HepG2 (cell line): ENCODE measurements at regions not wholly inside any gene's neighbourhood (a gene's known extent, or its start where the extent isn't known, plus 50 kb on each side); places are given as distances from the start of the nearest gene placed in this dataset.

Experiments
- ATAC-seq: fragments of 200-7000 bp; cut with Tn5 transposase; 3 replicates; pipeline ENCODE4 v1.9.1; 2020; ENCODE audit warnings: mild to moderate bottlenecking, moderate library complexity
- BruUV-seq: library from RNA; stranded (reverse); fragments of 400-500 nt; replicated peaks from 2 replicates; lab custom pipeline; 2021; lab: Mats Ljungman, UMichigan
- CTCF ChIA-PET: fragments of 300-600 bp; formaldehyde crosslinking; extraction: SDS; loops from one replicate; lab custom pipeline; 2021; ENCODE audit warnings: low total read pairs, inconsistent platforms, low intra/inter-chr PET ratio; lab: Yijun Ruan, JAX
- POLR2A ChIA-PET: fragments of 350-600 bp; sonication (Branson Sonifier 250); formaldehyde crosslinking; loops from one replicate; lab custom pipeline; 2020; ENCODE audit warnings: antibody characterized with exemption, inconsistent platforms; lab: Yijun Ruan, JAX
- DNase-seq: peaks from one replicate; pipeline ENCODE4 v3.0.0-alpha.2; 2015; ENCODE audit warnings: low spot score
- FAIRE-seq: peaks from 3 replicates; lab custom pipeline; 2011; peaks lifted over from hg19 to GRCh38; lab: Jason Lieb, UNC
- H2AFZ ChIP-seq: one replicate; pipeline ENCODE4 v1.6.1; 2011; ENCODE audit warnings: low read length, inconsistent platforms
- H3K27ac ChIP-seq: fragments of 300-600 bp; 3 replicates; pipeline ENCODE4 v1.8.0; 2011; ENCODE audit warnings: mixed run types, mild to moderate bottlenecking, mixed read lengths, low read length, inconsistent platforms; ENCODE audit not compliant: insufficient read depth; ENCODE audit errors: extremely low read length
- H3K27me3 ChIP-seq, 2 experiments: fragments of 200-600 bp in 1 of 2; 2 replicates in 1 of 2; 3 replicates in 1 of 2; pipeline versions ENCODE4 v1.6.0 to v1.8.0; 2011; ENCODE audit warnings: low read length in 2 of 2, mild to moderate bottlenecking in 2 of 2, moderate library complexity in 2 of 2, inconsistent platforms in 1 of 2; ENCODE audit not compliant: insufficient read depth in 2 of 2, control insufficient read depth in 1 of 2
- H3K36me3 ChIP-seq, 2 experiments: fragments of 200-600 bp in 1 of 2; replicated peaks in 1 of 2; 2 replicates in 1 of 2; 3 replicates in 1 of 2; pipeline versions ENCODE4 v1.5.1 to v1.8.0; 2011; ENCODE audit warnings: low read length in 2 of 2, inconsistent platforms in 1 of 2; ENCODE audit not compliant: insufficient read depth in 2 of 2, control insufficient read depth in 1 of 2
- H3K4me1 ChIP-seq: 2 replicates; pipeline ENCODE4 v1.5.1; 2012; ENCODE audit warnings: low read length, inconsistent platforms; ENCODE audit not compliant: insufficient read depth
- H3K4me2 ChIP-seq: 2 replicates; pipeline ENCODE4 v1.6.0; 2011; ENCODE audit warnings: low read depth, low read length, inconsistent platforms
- H3K4me3 ChIP-seq, 3 experiments: fragments of 200-600 bp in 1 of 3; sonication (generic), shearing (Covaris generic) in 1 of 3; replicated peaks in 1 of 3; 2 replicates each; pipeline ENCODE4 v1.5.1; 2011 to 2016; ENCODE audit warnings: low read length in 3 of 3, inconsistent platforms in 2 of 3, low read depth in 2 of 3, mild to moderate bottlenecking in 2 of 3, control low read depth in 1 of 3, mixed read lengths in 1 of 3; ENCODE audit not compliant: insufficient read depth in 1 of 3
- H3K79me2 ChIP-seq: one replicate; pipeline ENCODE4 v1.6.1; 2011; ENCODE audit warnings: low read length, inconsistent platforms; ENCODE audit not compliant: insufficient read depth
- H3K9ac ChIP-seq: 2 replicates; pipeline ENCODE4 v1.6.0; 2011; ENCODE audit warnings: mild to moderate bottlenecking, low read depth, low read length, inconsistent platforms; ENCODE audit not compliant: insufficient read depth
- H3K9me3 ChIP-seq: 2 replicates; pipeline ENCODE4 v1.5.1; 2012; ENCODE audit warnings: mild to moderate bottlenecking, low read length
- H4K20me1 ChIP-seq: 2 replicates; pipeline ENCODE4 v1.6.0; 2011; ENCODE audit warnings: inconsistent platforms, mild to moderate bottlenecking, low read length, moderate library complexity; ENCODE audit not compliant: insufficient read depth
- CSRNP2 ChIP-seq: sonication (generic); formaldehyde crosslinking; conservative IDR thresholded peaks from 2 replicates; pipeline ENCODE4 v1.8.0; 2022; ENCODE audit warnings: low read depth, missing genetic modification reagents
- DMAP1 ChIP-seq: IDR thresholded peaks from 2 replicates; pipeline ENCODE4 v1.6.1; 2016
- HOMEZ ChIP-seq: IDR thresholded peaks from 2 replicates; pipeline ENCODE4 v1.6.1; 2016; ENCODE audit warnings: low read depth
- MAX ChIP-seq: IDR thresholded peaks from 2 replicates; pipeline ENCODE4 v1.6.1; 2012; ENCODE audit warnings: inconsistent platforms
- MXD4 ChIP-seq: IDR thresholded peaks from 2 replicates; pipeline ENCODE4 v1.6.1; 2016; ENCODE audit warnings: mild to moderate bottlenecking, missing biosample characterization, missing genetic modification reagents
- PPARG ChIP-seq: conservative IDR thresholded peaks from 2 replicates; pipeline ENCODE4 v1.6.1; 2016; ENCODE audit warnings: missing biosample characterization, missing genetic modification reagents
- RELA ChIP-seq: sonication (generic); formaldehyde crosslinking; IDR thresholded peaks from 2 replicates; pipeline ENCODE4 v1.4.0; 2020; ENCODE audit warnings: missing genetic modification reagents
- ZFYVE20 ChIP-seq: sonication (generic); formaldehyde crosslinking; IDR thresholded peaks from 2 replicates; pipeline ENCODE4 v1.8.0; 2023; ENCODE audit warnings: low read depth, mild to moderate bottlenecking, moderate library complexity, missing genetic modification reagents, borderline replicate concordance
- ZNF30 ChIP-seq: sonication (generic); formaldehyde crosslinking; IDR thresholded peaks from 2 replicates; pipeline ENCODE4 v1.5.0; 2020; ENCODE audit warnings: mild to moderate bottlenecking, missing genetic modification reagents
- ZNF660 ChIP-seq: sonication (generic); formaldehyde crosslinking; IDR thresholded peaks from 2 replicates; pipeline ENCODE4 v1.5.1; 2020; ENCODE audit warnings: mild to moderate bottlenecking, low read depth, missing genetic modification reagents, borderline replicate concordance
- ZNF747 ChIP-seq: sonication (generic); formaldehyde crosslinking; IDR thresholded peaks from 2 replicates; pipeline ENCODE4 v1.8.1; 2023; ENCODE audit warnings: missing genetic modification reagents, mild to moderate bottlenecking, borderline replicate concordance
- WGBS: methylation state at CpG from one replicate; pipeline ENCODE4 v1.1.6; 2017; ENCODE audit warnings: low lambda C conversion rate; 5-methylcytosine and 5-hydroxymethylcytosine counted together
- in situ Hi-C: cut with HindIII; loops from 2 replicates; pipeline ENCODE4 v1.10.0; 2017; ENCODE audit warnings: low pct_unique_long_range_greater_than_20kb; ENCODE audit not compliant: extremely low pct_ligation_motif_present
- intact Hi-C: fragments of 100-400 bp; cut with micrococcal nuclease; formaldehyde crosslinking; loops from one replicate; pipeline ENCODE4 v1.10.0; 2022; ENCODE audit not compliant: unreplicated experiment
- TF ChIP-seq, protein P1 (sequence below): sonication (generic); formaldehyde crosslinking; IDR thresholded peaks from 2 replicates; pipeline ENCODE4 v1.4.0; 2020; ENCODE audit warnings: missing genetic modification reagents
- TF ChIP-seq, protein P2 (sequence below): sonication (generic); formaldehyde crosslinking; conservative IDR thresholded peaks from 2 replicates; pipeline ENCODE4 v1.4.0; 2020; ENCODE audit warnings: missing genetic modification reagents

DNA sequence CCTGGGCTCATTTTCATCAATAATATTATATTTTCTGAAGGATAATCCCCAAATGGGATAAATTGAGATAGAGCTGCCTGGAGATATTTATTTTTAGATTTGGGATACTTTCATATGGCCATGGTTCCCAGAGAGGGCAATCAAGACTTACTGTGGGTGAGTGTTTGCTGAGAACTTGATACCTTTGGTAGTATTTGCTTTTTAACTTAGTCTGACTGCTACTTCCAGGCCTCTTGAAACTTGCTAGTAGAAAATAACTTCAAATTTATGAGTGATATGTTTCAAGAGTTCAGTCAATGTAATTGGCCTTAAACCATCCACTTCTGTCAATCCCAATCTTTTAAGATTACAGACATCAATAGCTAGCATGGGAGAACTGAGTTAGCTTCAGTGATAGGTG is 181.6 kb upstream of the POU3F4 start (continued):
- no peak for TF ChIP-seq ZNF747 (CRISPR knock-in tag)
- TF ChIP-seq, protein P1, sequence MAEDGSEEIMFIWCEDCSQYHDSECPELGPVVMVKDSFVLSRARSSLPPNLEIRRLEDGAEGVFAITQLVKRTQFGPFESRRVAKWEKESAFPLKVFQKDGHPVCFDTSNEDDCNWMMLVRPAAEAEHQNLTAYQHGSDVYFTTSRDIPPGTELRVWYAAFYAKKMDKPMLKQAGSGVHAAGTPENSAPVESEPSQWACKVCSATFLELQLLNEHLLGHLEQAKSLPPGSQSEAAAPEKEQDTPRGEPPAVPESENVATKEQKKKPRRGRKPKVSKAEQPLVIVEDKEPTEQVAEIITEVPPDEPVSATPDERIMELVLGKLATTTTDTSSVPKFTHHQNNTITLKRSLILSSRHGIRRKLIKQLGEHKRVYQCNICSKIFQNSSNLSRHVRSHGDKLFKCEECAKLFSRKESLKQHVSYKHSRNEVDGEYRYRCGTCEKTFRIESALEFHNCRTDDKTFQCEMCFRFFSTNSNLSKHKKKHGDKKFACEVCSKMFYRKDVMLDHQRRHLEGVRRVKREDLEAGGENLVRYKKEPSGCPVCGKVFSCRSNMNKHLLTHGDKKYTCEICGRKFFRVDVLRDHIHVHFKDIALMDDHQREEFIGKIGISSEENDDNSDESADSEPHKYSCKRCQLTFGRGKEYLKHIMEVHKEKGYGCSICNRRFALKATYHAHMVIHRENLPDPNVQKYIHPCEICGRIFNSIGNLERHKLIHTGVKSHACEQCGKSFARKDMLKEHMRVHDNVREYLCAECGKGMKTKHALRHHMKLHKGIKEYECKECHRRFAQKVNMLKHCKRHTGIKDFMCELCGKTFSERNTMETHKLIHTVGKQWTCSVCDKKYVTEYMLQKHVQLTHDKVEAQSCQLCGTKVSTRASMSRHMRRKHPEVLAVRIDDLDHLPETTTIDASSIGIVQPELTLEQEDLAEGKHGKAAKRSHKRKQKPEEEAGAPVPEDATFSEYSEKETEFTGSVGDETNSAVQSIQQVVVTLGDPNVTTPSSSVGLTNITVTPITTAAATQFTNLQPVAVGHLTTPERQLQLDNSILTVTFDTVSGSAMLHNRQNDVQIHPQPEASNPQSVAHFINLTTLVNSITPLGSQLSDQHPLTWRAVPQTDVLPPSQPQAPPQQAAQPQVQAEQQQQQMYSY (CRISPR knock-in tag), result no peak
- no peak for TF ChIP-seq MXD4 (CRISPR knock-in tag)
- no peak for TF ChIP-seq ZNF30
- TF ChIP-seq ZFYVE20 (CRISPR knock-in tag), result no peak
- TF ChIP-seq CSRNP2 (CRISPR knock-in tag), result no peak
- no peak for TF ChIP-seq RELA

GRCh38 chrX:83333813-83334212 is 174.3 kb upstream of the POU3F4 start:
- DNase-seq (no peak), FAIRE-seq (no peak), ATAC-seq (no peak)
- Histone ChIP-seq H3K27me3 (no peaks in the 10 kb centered on the region), H3K27ac (no peak overlapping the region), H3K9me3 (peaks cover 10% of the 10 kb centered on the region; the same call in 1 of the 2 replicates), H4K20me1 (no peaks in the 10 kb centered on the region), H3K4me3 (no peak overlapping the region), H3K9ac (no peak overlapping the region), H3K4me1 (no peaks in the 10 kb centered on the region), H3K79me2 (no peaks in the 10 kb centered on the region), H2AFZ (no peak overlapping the region), H3K36me3 (no peaks in the 10 kb centered on the region), H3K4me2 (no peak overlapping the region)
- in situ Hi-C loops (no loop called here), intact Hi-C loops (no loop called here)
- 2% methylated on average over 3 of the region's 3 CpGs for WGBS
- no TSS peak for BruUV-seq
- ChIA-PET CTCF (no interaction called here), POLR2A (no interaction called here)
- TF ChIP-seq HOMEZ (CRISPR knock-in tag) (no peak), PPARG (CRISPR knock-in tag) (no peak), DMAP1 (CRISPR knock-in tag) (no peak), ZNF660 (CRISPR knock-in tag) (no peak), MAX (no peak)
- TF ChIP-seq, protein P2, sequence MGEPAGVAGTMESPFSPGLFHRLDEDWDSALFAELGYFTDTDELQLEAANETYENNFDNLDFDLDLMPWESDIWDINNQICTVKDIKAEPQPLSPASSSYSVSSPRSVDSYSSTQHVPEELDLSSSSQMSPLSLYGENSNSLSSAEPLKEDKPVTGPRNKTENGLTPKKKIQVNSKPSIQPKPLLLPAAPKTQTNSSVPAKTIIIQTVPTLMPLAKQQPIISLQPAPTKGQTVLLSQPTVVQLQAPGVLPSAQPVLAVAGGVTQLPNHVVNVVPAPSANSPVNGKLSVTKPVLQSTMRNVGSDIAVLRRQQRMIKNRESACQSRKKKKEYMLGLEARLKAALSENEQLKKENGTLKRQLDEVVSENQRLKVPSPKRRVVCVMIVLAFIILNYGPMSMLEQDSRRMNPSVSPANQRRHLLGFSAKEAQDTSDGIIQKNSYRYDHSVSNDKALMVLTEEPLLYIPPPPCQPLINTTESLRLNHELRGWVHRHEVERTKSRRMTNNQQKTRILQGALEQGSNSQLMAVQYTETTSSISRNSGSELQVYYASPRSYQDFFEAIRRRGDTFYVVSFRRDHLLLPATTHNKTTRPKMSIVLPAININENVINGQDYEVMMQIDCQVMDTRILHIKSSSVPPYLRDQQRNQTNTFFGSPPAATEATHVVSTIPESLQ (CRISPR knock-in tag), result no peak
